Immature natural killer cell (primary cell): ENCODE measurements at regions not wholly inside any gene's neighbourhood (a gene's known extent, or its start where the extent isn't known, plus 50 kb on each side); places are given as distances from the start of the nearest gene placed in this dataset.
A peak's percentile ranks its signal among the peaks of the same experiment; 100 is the strongest.
"Not testable (repeated sequence)": the region's sequence is repeated elsewhere in the genome, so short reads cannot be mapped to it uniquely, and the experiment has no call there.

ENCODE experiments used
- DNase-seq, 3 donors: peaks; one replicate each; pipeline ENCODE4 v3.0.0; 2022; ENCODE audit warnings: mixed read lengths in 1 of 3
- H3K27ac Mint-ChIP-seq, 6 donors: one replicate each; pipeline ENCODE4 v1.8.0; 2020; ENCODE audit warnings: mixed read lengths in 6 of 6, mild to moderate bottlenecking in 5 of 6, inconsistent platforms in 4 of 6, moderate library complexity in 3 of 6
- H3K27me3 Mint-ChIP-seq, 3 donors: one replicate each; pipeline ENCODE4 v1.8.0; 2020 to 2021; ENCODE audit warnings: low read depth in 3 of 3, mild to moderate bottlenecking in 3 of 3, mixed read lengths in 3 of 3, moderate library complexity in 3 of 3, inconsistent platforms in 1 of 3
- H3K36me3 Mint-ChIP-seq, 3 donors: one replicate each; pipeline ENCODE4 v1.8.0; 2020; ENCODE audit warnings: mixed read lengths in 3 of 3, inconsistent platforms in 2 of 3, mild to moderate bottlenecking in 2 of 3
- H3K4me1 Mint-ChIP-seq, 2 donors: one replicate each; pipeline ENCODE4 v1.8.0; 2020; ENCODE audit warnings: inconsistent platforms in 2 of 2, mild to moderate bottlenecking in 2 of 2, mixed read lengths in 2 of 2, moderate library complexity in 1 of 2
- H3K4me3 Mint-ChIP-seq, 5 donors: one replicate each; pipeline ENCODE4 v1.8.0; 2020; ENCODE audit warnings: mild to moderate bottlenecking in 5 of 5, mixed read lengths in 5 of 5, inconsistent platforms in 3 of 5, moderate library complexity in 3 of 5
- H3K9me3 Mint-ChIP-seq, 6 donors: one replicate each; pipeline ENCODE4 v1.8.0; 2020; ENCODE audit warnings: mild to moderate bottlenecking in 6 of 6, mixed read lengths in 6 of 6, inconsistent platforms in 4 of 6, moderate library complexity in 3 of 6

- Mint-ChIP-seq H3K4me1 (no peaks in the 10 kb centered on the region), H3K9me3 (peaks cover 0 to 5% (median 0%) of the 10 kb centered on the region in 6 donors), H3K27ac (no peak overlapping the region), H3K27me3 (peaks cover 0 to 6% (median 5%) of the 10 kb centered on the region in 3 donors), H3K4me3 (no peak overlapping the region), H3K36me3 (no peaks in the 10 kb centered on the region)
- no peak for DNase-seq
Observed at GRCh38 chr9:95696701-95697100, 178.8 kb upstream of the ERCC6L2 start.

- Mint-ChIP-seq H3K4me3 (no peak overlapping the region), H3K27ac (no peak overlapping the region), H3K36me3 (peaks cover 0 to 7% (median 3%) of the 10 kb centered on the region in 3 donors), H3K4me1 (no peaks in the 10 kb centered on the region), H3K27me3 (peaks cover 2 to 14% (median 5%) of the 10 kb centered on the region in 3 donors), H3K9me3 (peaks cover 0 to 4% (median 0%) of the 10 kb centered on the region in 6 donors)
- DNase-seq = no peak
Observed at GRCh38 chr9:95691435-95691834, 174.7 kb upstream of the PTCH1 start.

- Mint-ChIP-seq H3K27me3 (peaks cover 2 to 12% (median 7%) of the 10 kb centered on the region in 3 donors), H3K27ac (no peak overlapping the region), H3K9me3 (peaks cover 0 to 2% (median 0%) of the 10 kb centered on the region in 6 donors), H3K4me3 (no peak overlapping the region), H3K36me3 (peaks cover 0 to 7% (median 3%) of the 10 kb centered on the region in 3 donors), H3K4me1 (peaks cover 0 to 9% of the 10 kb centered on the region in 2 donors)
- no peak for DNase-seq
Observed at GRCh38 chr9:95689669-95690068, 172.9 kb upstream of the PTCH1 start.

DNA sequence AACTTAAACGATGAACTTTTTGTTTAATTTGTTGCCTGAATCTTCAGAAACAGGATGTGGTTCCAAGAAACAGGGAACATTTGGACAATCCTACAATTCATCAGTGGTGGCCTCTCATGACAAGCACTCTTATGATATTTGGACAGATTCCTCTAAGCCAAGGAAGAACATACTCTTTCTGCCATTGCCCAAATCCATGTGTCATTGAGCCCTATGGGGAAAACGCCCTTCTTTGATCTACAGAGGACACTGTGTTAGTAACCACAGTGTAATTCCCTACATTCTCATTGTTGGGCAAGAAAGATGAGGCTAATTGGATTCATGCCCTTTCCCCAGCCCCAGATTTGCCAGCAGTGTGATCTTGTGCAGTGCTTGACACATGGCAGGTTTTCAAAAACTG is 167.7 kb upstream of the PTCH1 start:
- H3K4me1 Mint-ChIP-seq = peaks cover 2 to 15% of the 10 kb centered on the region in 2 donors
- H3K9me3 Mint-ChIP-seq = no peaks in the 10 kb centered on the region
- DNase-seq = no peak
- no peak overlapping the region for H3K4me3 Mint-ChIP-seq
- H3K27ac Mint-ChIP-seq = no peak overlapping the region
- H3K27me3 Mint-ChIP-seq = peaks cover 4 to 12% (median 8%) of the 10 kb centered on the region in 3 donors
- H3K36me3 Mint-ChIP-seq = peaks cover 0 to 7% (median 3%) of the 10 kb centered on the region in 3 donors

DNA sequence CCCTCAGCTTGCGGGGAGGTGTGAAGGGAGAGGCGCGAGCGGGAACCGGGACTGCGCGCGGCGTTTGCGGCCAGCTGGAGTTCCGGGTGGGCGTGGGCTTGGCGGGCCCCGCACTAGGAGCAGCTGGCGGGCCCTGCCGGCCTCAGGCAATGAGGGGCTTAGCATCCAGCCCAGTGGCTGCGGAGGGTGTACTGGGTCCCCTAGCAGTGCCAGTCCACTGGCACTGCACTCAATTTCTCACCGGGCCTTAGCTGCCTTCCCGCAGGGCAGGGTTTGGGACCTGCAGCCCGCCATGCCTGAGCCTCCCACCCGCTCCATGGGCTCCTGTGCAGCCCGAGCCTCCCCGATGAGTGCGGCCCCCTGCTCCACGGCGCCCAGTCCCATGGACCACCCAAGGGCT is 163.5 kb upstream of the PTCH1 start:
- not testable (repeated sequence) for H3K4me3 Mint-ChIP-seq, H3K27me3 Mint-ChIP-seq, DNase-seq, H3K36me3 Mint-ChIP-seq, H3K27ac Mint-ChIP-seq, H3K9me3 Mint-ChIP-seq
- H3K4me1 Mint-ChIP-seq = peaks cover 2 to 12% of the 10 kb centered on the region in 2 donors

DNA sequence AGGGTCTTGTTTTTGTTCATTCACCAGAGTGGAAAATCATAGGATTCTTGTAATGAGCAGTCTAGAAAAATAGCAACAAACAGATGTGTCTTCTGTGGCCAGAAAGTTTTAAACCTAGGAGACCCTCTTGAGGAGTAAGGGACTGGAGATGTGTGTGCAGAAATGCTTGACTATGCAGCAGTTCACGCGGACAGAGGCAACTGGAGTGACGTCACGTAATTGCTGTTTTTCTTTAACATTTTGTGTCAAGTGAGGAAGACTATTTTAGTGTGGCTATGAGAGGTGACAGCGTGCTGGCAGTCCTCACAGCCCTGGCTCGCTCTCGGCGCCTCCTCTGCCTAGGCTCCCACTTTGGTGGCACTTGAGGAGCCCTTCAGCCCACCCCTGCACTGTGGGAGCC is 163.1 kb upstream of the PTCH1 start:
- H3K4me3 Mint-ChIP-seq = no peak overlapping the region
- H3K9me3 Mint-ChIP-seq = peaks cover 0 to 2% (median 0%) of the 10 kb centered on the region in 6 donors
- no peak overlapping the region for H3K27ac Mint-ChIP-seq
- H3K4me1 Mint-ChIP-seq = peaks cover 2 to 8% of the 10 kb centered on the region in 2 donors
- no peak for DNase-seq
- H3K36me3 Mint-ChIP-seq = no peaks in the 10 kb centered on the region
- H3K27me3 Mint-ChIP-seq = peaks cover 4 to 10% (median 6%) of the 10 kb centered on the region in 3 donors

GRCh38 chr9:95678759-95679158 is 162.0 kb upstream of the PTCH1 start:
- DNase-seq = no peak
- no peak overlapping the region for H3K4me3 Mint-ChIP-seq
- no peaks in the 10 kb centered on the region for H3K36me3 Mint-ChIP-seq
- peaks cover 2 to 7% of the 10 kb centered on the region in 2 donors for H3K4me1 Mint-ChIP-seq
- H3K27me3 Mint-ChIP-seq = peaks cover 6 to 12% (median 8%) of the 10 kb centered on the region in 3 donors
- no peak overlapping the region for H3K27ac Mint-ChIP-seq
- peaks cover 0 to 2% (median 0%) of the 10 kb centered on the region in 6 donors for H3K9me3 Mint-ChIP-seq

- no peaks in the 10 kb centered on the region for H3K4me1 Mint-ChIP-seq
- H3K4me3 Mint-ChIP-seq = no peak overlapping the region
- no peak overlapping the region for H3K27ac Mint-ChIP-seq
- DNase-seq = no peak
- peaks cover 13 to 15% (median 14%) of the 10 kb centered on the region in 3 donors for H3K27me3 Mint-ChIP-seq
- H3K36me3 Mint-ChIP-seq = no peaks in the 10 kb centered on the region
- peaks cover 0 to 4% (median 0%) of the 10 kb centered on the region in 6 donors for H3K9me3 Mint-ChIP-seq
Observed at GRCh38 chr9:95670122-95670521, 153.4 kb upstream of the PTCH1 start.

GRCh38 chr9:95669253-95669652 is 152.5 kb upstream of the PTCH1 start:
- Mint-ChIP-seq H3K36me3 (no peaks in the 10 kb centered on the region), H3K4me3 (no peak overlapping the region), H3K4me1 (no peaks in the 10 kb centered on the region), H3K27ac (no peak overlapping the region), H3K27me3 (peaks cover 13 to 17% (median 15%) of the 10 kb centered on the region in 3 donors), H3K9me3 (peaks cover 0 to 4% (median 0%) of the 10 kb centered on the region in 6 donors)
- no peak for DNase-seq

DNA sequence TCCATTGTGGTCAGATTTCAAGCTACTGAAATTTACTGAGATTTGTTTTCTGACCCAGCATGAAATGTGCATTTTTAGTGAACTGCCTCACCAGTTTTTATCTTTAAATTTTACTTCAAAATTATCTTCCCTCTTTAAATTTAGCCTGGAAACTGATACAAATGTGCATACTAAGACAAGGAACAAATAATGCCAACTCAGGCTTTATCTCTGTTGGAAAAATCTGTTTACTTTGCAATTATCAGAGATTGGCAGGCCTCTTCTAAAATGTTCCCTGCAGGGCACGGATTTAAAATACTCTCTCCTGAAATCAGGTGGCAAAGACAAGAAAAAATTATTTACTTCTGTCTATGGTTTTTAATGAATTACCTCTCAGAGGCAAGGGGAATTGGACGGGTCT is 151.0 kb upstream of the PTCH1 start:
- peaks cover 11 to 14% (median 14%) of the 10 kb centered on the region in 3 donors for H3K27me3 Mint-ChIP-seq

DNA sequence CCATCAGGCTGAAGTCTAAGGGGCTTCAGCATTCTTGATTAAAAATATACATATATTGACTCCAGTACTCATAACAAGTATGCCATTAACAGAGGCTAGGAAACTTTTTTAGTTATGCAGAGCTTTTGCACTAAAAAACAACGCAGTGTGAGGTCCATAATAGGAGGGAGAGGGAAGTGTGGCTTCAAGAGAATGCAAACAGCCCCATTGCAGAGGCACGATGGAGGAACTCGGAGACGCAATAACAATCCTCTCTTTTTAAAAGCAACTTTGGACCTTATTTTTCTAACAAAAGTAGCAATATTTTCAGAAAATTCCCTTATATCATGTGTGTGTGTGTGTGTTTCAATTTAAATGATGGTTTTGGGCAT is 150.0 kb upstream of the PTCH1 start:
- Mint-ChIP-seq H3K4me3 (no peak overlapping the region), H3K9me3 (peaks cover 0 to 7% (median 0%) of the 10 kb centered on the region in 6 donors), H3K27me3 (peaks cover 7 to 14% (median 12%) of the 10 kb centered on the region in 3 donors), H3K4me1 (no peaks in the 10 kb centered on the region), H3K36me3 (no peaks in the 10 kb centered on the region), H3K27ac (no peak overlapping the region)
- no peak for DNase-seq

More for the DNA sequence above, 151.0 kb upstream of the PTCH1 start:
- H3K4me1 Mint-ChIP-seq = no peaks in the 10 kb centered on the region
- no peaks in the 10 kb centered on the region for H3K36me3 Mint-ChIP-seq
- DNase-seq = no peak
- H3K27ac Mint-ChIP-seq = no peak overlapping the region
- H3K4me3 Mint-ChIP-seq = no peak overlapping the region
- peaks cover 0 to 6% (median 0%) of the 10 kb centered on the region in 6 donors for H3K9me3 Mint-ChIP-seq

DNA sequence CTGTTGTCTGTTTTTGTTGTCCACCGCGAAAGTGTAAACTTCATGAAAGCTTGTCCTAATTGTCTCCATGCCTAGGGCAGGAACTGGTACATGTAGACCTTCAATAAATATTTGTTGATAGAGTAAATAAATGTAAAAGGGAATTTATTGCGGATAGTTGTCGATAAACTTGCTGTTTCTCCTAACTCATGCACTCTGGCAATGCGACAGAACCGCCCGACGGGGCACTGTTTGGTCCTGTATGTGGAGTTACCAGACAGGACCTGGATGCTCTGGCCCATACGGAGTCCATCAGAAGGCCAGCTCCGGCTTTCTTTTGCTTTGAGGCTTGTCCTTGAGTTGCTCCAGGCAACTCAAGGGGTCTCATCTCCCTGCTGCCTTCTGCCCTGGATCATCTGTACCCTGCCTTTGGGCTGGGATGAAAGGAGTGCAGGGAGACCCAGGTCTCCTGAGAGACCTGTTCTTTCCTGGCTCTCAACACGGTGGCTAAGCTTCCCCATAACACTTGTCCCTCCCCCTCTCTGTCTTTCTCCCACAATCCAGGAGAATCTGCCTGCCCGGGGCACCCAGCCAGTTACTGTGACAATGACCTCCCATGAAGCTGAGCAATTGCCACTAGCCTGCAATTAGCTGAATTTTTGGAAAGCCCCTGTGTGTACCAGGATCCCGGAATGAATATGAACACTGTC is 149.5 kb upstream of the PTCH1 start:
- no peaks in the 10 kb centered on the region for H3K36me3 Mint-ChIP-seq
- no peak for DNase-seq
- H3K27me3 Mint-ChIP-seq = peaks cover 7 to 14% (median 12%) of the 10 kb centered on the region in 3 donors

DNA sequence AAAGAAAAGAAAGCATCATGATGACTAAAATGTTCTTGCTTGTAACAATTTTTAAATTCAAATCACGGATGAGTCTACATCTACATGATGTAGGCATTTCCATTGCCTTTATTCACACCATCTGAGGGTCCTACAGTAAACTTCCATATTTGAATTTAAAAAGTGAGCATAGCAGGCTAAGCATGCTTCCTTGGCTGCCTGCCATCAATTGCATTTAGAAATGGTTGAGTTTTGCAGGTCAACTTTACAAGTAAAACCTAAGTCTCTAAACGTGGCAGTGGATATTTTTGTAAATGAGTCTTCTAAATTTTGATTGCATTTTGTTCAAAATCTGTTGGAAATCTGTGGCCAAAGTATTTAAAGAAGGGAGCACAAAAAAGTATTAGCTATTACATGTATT is 136.5 kb upstream of the PTCH1 start:
- H3K36me3 Mint-ChIP-seq = peaks cover 0 to 1% (median 0%) of the 10 kb centered on the region in 3 donors
- H3K27ac Mint-ChIP-seq = no peak overlapping the region

More for the DNA sequence above, 149.5 kb upstream of the PTCH1 start:
- Mint-ChIP-seq H3K4me1 (no peaks in the 10 kb centered on the region), H3K9me3 (peaks cover 0 to 7% (median 0%) of the 10 kb centered on the region in 6 donors), H3K4me3 (no peak overlapping the region), H3K27ac (no peak overlapping the region)

GRCh38 chr9:95650720-95651119 is 133.9 kb upstream of the PTCH1 start:
- peaks cover 0 to 9% (median 0%) of the 10 kb centered on the region in 3 donors for H3K36me3 Mint-ChIP-seq
- no peak for DNase-seq
- peak overlapping the region in 2 of 5 donors; percentile 9 to 28 for H3K4me3 Mint-ChIP-seq
- H3K4me1 Mint-ChIP-seq = peaks cover 7 to 13% of the 10 kb centered on the region in 2 donors
- H3K9me3 Mint-ChIP-seq = no peaks in the 10 kb centered on the region
- peak overlapping the region in 1 of 6 donors; percentile 31 for H3K27ac Mint-ChIP-seq
- H3K27me3 Mint-ChIP-seq = peaks cover 3 to 11% (median 6%) of the 10 kb centered on the region in 3 donors

More for the DNA sequence above, 136.5 kb upstream of the PTCH1 start:
- H3K27me3 Mint-ChIP-seq = peaks cover 3 to 9% (median 6%) of the 10 kb centered on the region in 3 donors
- no peaks in the 10 kb centered on the region for H3K9me3 Mint-ChIP-seq
- DNase-seq = no peak
- H3K4me3 Mint-ChIP-seq = no peak overlapping the region
- H3K4me1 Mint-ChIP-seq = peaks cover 7 to 13% of the 10 kb centered on the region in 2 donors
